ENCODE measurements at regions not wholly inside any gene's neighbourhood (a gene's known extent, or its start where the extent isn't known, plus 50 kb on each side); places are given as distances from the start of the nearest gene placed in this dataset.
A peak's percentile ranks its signal among the peaks of the same experiment; 100 is the strongest.

DNA sequence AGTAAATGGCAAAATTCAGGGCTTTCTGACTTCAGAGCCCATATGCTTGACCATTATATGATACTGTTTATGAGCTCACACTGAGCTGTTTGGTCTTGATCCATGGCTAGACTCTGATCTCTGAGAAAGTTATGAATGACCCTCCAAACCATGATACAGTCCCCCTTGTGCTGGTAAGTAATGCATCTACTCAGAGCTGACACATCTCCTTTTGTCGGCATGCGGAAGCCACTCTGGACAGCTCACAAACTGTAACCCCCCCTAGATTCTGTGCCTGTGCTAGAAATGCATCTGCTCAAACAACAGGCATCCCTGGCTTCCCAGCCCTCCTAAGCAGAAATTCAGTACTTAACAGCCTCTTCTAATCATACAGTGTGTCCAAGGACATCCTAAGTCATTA lies 150.8 kb upstream of the RAG2 start:
- CTCF ChIA-PET = interaction anchor here (1.1 to 18.8 kb wide), 16 partner anchors 11 to 456 kb away, joined by 3 to 504 read pairs (median 24); partner anchors contain the start of gene RAG1
- no peak for DNase-seq (ENCODE audit: extremely low spot score)
- POLR2A ChIA-PET = no interaction called here
- TF ChIP-seq CTCF (IDR thresholded peaks at IDR 0.05; ENCODE audit: control extremely low read depth, extremely low read depth, low read depth, missing control alignments) = no peak

- POLR2A ChIA-PET = interaction anchor here (1.0 kb wide), 1 partner anchor 183 kb away, joined by 3 read pairs; no protein-coding TSS in a partner anchor
Observed at GRCh38 chr11:36746886-36747710, 149.1 kb upstream of the RAG2 start.

DNA sequence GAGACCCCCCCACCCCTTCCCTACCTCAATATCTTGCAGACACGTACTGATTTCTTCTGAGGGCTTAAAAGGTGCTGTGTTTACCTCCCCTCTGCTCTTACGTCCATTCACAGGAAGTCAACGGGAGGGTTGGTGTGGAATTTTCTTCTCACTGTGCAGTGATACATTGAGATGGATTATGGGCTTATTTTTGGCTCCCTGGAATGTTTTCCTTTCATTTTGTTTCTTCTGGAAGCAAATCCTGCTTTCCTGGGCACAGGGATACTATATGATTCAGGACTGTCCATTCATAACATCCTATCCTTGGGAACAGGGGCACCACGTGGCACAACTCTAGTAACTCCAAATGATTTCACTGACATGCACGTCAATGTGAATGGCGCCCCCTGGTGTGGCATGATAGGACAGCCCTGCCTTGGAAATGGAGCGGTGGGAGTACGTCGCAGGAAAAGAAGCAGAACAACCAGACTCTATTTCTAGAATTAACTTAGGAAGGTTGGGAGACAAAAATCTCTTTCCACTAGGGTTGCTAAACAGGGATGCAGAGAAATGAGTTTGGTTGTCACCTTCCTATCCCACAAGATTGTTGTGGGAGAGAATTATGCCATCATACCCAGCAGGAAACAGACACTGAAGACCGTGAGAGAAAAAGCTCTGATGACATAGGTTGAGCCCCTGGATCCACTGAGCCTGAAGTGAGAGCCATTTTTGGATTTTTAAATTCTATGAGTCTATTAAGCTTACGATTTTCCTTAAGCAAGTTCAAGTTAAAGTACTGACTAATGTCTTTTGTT lies 146.5 kb upstream of the RAG2 start:
- peak; percentile 34 for DNase-seq (ENCODE audit: extremely low spot score)
- TF ChIP-seq CTCF (IDR thresholded peaks at IDR 0.05; ENCODE audit: control extremely low read depth, extremely low read depth, low read depth, missing control alignments) = peak; percentile 81
- CTCF ChIA-PET = interaction anchor here (0.6 to 18.8 kb wide), 15 partner anchors 9 to 455 kb away, joined by 3 to 504 read pairs (median 6); partner anchors contain the start of genes COMMD9 and RAG1
- POLR2A ChIA-PET = no interaction called here

More at GRCh38 chr11:36746886-36747710, 149.1 kb upstream of the RAG2 start:
- CTCF ChIA-PET = interaction anchor here (0.6 to 18.8 kb wide), 63 partner anchors 9 to 1079 kb away, joined by 3 to 504 read pairs (median 5); partner anchors contain the start of genes PRR5L and RAG1
- DNase-seq (ENCODE audit: extremely low spot score) = peak; percentile 71
- peak; percentile 98 for TF ChIP-seq CTCF (IDR thresholded peaks at IDR 0.05; ENCODE audit: control extremely low read depth, extremely low read depth, low read depth, missing control alignments)

- ChIA-PET POLR2A (no interaction called here), CTCF (interaction anchor here (1.2 to 18.8 kb wide), 10 partner anchors 8 to 179 kb away, joined by 3 to 504 read pairs (median 8); partner anchors contain the start of gene RAG1)
- peak; percentile 29 for DNase-seq (ENCODE audit: extremely low spot score)
- TF ChIP-seq CTCF (IDR thresholded peaks at IDR 0.05; ENCODE audit: control extremely low read depth, extremely low read depth, low read depth, missing control alignments) = no peak
Observed at GRCh38 chr11:36743039-36743438, 145.0 kb upstream of the RAG2 start.

GRCh38 chr11:36741515-36741914 lies 143.5 kb upstream of the RAG2 start:
- POLR2A ChIA-PET = no interaction called here
- TF ChIP-seq CTCF (IDR thresholded peaks at IDR 0.05; ENCODE audit: control extremely low read depth, extremely low read depth, low read depth, missing control alignments) = no peak
- no peak for DNase-seq (ENCODE audit: extremely low spot score)
- CTCF ChIA-PET = interaction anchor here (3.9 to 18.8 kb wide), 4 partner anchors 8 to 177 kb away, joined by 34 to 504 read pairs (median 254); partner anchors contain the start of gene RAG1

- DNase-seq (ENCODE audit: extremely low spot score) = no peak
- ChIA-PET CTCF (interaction anchor here (0.8 to 18.8 kb wide), 8 partner anchors 8 to 446 kb away, joined by 3 to 504 read pairs (median 26); partner anchors contain the start of gene RAG1), POLR2A (interaction anchor here (0.6 kb wide), 1 partner anchor 120 kb away, joined by 3 read pairs; no protein-coding TSS in a partner anchor)
- TF ChIP-seq CTCF (IDR thresholded peaks at IDR 0.05; ENCODE audit: control extremely low read depth, extremely low read depth, low read depth, missing control alignments) = no peak
Observed at GRCh38 chr11:36738292-36738861, 140.3 kb upstream of the RAG2 start.

Measured in GM10248 (cell line).